Adrenal gland (tissue), 5 donors: ENCODE measurements at regions not wholly inside any gene's neighbourhood (a gene's known extent, or its start where the extent isn't known, plus 50 kb on each side); places are given as distances from the start of the nearest gene placed in this dataset.

Experiments
- POLR2A ChIP-seq, 2 donors: fragments of 450-650 bp; IDR thresholded peaks; one replicate each; pipeline ENCODE4 v1.6.1; 2017; ENCODE audit warnings: antibody characterized with exemption in 2 of 2, mild to moderate bottlenecking in 2 of 2, moderate library complexity in 1 of 2
- TF ChIP-seq, protein P1 (sequence below), 6 experiments: fragments of 450-650 bp in 4 of 6; fragments of 200-600 bp in 2 of 6; sonication (generic) in 1 of 6; IDR thresholded peaks; 1 replicate in 5 of 6; 2 replicates in 1 of 6; pipeline versions ENCODE4 v1.5.1 to v1.8.0; 2016 to 2021; ENCODE audit warnings: antibody characterized with exemption in 6 of 6, mild to moderate bottlenecking in 2 of 6, moderate library complexity in 1 of 6
- donor health status: DM: no; HTN: no; CAD: no.

GRCh38 chr4:130705023-130705422 is 1609.1 kb downstream of the C4orf33 start:
- TF ChIP-seq, protein P1, sequence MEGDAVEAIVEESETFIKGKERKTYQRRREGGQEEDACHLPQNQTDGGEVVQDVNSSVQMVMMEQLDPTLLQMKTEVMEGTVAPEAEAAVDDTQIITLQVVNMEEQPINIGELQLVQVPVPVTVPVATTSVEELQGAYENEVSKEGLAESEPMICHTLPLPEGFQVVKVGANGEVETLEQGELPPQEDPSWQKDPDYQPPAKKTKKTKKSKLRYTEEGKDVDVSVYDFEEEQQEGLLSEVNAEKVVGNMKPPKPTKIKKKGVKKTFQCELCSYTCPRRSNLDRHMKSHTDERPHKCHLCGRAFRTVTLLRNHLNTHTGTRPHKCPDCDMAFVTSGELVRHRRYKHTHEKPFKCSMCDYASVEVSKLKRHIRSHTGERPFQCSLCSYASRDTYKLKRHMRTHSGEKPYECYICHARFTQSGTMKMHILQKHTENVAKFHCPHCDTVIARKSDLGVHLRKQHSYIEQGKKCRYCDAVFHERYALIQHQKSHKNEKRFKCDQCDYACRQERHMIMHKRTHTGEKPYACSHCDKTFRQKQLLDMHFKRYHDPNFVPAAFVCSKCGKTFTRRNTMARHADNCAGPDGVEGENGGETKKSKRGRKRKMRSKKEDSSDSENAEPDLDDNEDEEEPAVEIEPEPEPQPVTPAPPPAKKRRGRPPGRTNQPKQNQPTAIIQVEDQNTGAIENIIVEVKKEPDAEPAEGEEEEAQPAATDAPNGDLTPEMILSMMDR (IDR thresholded peaks at IDR 0.05), result no peak
- TF ChIP-seq POLR2A (IDR thresholded peaks at IDR 0.05), result no peak
